ENCODE measurements at regions not wholly inside any gene's neighbourhood (a gene's known extent, or its start where the extent isn't known, plus 50 kb on each side); places are given as distances from the start of the nearest gene placed in this dataset.

DNA sequence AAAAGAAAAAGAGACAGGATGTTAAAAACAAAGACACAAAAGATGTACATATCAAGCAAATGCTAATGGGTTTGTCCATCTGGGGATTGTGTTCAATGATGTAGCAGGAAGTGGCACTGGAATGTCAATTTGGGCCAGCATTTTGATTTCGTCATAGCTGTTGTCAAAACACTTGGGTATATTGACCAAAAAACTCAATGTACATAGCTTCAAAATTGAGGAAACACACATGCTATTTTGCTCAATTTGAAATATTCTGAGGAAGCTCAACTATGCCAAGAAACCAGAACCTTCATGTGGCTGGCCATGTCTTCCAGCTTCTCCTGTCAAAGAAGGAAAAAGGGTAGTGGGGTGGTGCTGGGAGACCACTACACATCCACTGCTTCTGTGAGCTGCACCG, 212.7 kb upstream of the GHITM start:
- no peak for DNase-seq (ENCODE audit: low read depth in 2 of 2, low spot score in 1 of 2)

GRCh38 chr10:83927166-83927565, 212.1 kb upstream of the GHITM start:
- no peak for DNase-seq (ENCODE audit: low read depth in 2 of 2, low spot score in 1 of 2)

- no peak for DNase-seq (ENCODE audit: low read depth in 2 of 2, low spot score in 1 of 2)
These were observed 209.9 kb upstream of the GHITM start for GRCh38 chr10:83929399-83929798.

DNA sequence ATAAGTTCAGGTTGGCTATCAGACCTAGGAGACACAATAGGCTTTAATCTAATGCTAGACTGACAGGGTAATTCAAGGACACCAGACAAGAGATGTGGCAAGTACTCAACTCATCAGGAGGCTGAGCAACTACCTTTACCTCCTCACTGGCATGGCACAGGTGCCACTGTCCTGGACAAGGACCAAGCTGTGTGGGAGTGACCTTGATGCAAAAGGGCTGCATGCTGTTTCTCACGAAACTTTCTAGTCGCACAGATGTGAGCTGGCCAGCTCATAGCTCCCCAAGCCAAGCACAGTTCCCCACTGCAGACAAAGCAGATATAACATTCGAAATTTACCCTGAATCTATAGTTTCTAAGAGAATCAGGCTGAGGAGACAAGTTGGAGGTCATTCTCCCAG, 207.6 kb upstream of the GHITM start:
- no peak for DNase-seq (ENCODE audit: low read depth in 2 of 2, low spot score in 1 of 2)

GRCh38 chr10:83932245-83932644, 207.1 kb upstream of the GHITM start:
- no peak for DNase-seq (ENCODE audit: low read depth in 2 of 2, low spot score in 1 of 2)

DNA sequence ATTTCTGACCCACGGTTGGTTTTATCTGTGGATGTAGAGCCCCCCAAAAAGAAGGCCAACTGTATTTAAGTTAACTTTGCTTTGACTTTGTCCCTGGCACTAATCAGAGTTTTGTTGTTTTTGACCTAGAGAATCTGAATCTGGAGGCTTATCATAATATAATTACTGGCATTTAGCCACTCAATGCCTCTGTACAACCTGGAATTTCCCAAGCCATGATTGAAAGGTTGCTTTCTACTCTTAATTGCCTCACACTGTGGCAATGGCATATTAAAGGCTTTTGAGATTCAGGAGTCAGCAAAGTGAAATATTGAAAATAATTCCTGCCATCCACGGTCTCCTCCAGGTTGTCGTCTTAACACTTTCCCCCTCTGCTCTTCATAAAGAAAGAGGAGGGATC, 205.2 kb upstream of the GHITM start:
- no peak for DNase-seq (ENCODE audit: low read depth in 2 of 2, low spot score in 1 of 2)

DNA sequence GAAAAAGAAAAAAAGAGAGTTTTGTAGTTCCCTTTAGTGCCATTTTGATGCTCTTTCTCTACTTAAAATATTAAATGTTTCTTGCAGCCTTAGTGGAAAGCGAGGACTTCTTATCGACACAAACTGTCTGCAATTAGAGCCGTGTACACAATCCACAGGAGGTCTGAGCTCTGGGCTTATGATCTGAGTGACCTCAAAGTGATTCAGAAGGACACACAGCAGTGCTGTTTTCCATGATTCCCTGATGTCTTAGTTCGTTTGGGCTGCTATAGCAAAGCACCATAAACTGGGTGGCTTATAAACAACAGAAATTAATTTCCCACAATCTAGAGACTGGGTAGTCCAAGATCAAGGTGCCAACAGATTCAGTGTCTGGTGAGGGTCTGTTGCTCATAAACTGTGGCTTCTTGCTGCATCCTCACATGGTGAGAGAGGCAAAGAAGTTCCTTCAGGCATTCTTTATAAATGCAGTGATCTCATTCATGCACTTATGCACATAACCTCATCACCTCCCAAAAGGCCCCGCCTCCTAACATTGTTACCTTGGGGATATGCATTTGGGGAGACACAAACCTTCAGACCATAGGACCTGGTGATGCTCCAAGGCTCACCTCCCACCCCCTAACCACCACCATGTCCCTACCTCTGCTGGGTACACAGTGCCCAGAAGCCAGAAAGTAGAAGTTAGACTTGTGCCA, 204.5 kb upstream of the GHITM start:
- no peak for DNase-seq (ENCODE audit: low read depth in 2 of 2, low spot score in 1 of 2)

DNA sequence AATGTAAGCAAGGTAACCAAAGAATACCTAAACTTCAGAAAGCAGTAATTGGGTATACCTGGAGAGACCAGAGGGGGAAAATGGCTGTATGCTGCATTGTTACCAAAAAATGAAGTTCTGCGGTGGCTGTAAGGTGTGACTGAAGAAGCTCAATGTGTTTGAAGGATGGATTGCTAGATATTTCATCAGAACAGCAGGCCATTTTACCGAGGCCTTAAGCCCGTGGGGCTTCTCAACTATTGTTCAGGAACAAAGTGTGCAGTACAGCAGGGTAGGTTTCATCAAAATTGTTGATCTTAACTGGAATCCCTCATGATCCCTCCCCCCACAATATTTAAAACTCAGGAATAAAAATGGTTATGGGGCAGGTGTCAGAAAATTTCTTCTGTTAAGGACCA, 204.0 kb upstream of the GHITM start:
- DNase-seq (ENCODE audit: low read depth in 2 of 2, low spot score in 1 of 2) = no peak

- DNase-seq (ENCODE audit: low read depth in 2 of 2, low spot score in 1 of 2) = no peak
These were observed 203.4 kb upstream of the GHITM start for GRCh38 chr10:83935911-83936310.

DNA sequence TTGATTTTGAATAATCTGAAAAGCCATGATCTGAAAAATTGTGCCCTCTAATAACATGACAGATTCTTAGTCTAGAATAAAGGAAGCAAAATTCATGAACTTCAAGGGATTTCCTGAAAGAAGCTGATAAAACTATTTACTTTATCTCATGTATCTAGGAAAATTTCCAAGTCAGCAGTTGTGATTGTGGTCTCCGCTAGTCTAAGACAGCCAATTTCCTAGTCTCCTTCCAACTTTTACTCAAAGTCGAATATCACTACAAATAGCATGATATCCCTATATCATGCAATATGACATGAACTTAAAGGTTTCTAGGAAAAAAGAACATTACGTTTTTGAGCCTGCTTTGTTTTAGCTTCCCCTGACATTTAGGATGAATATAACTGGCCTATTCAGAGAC, 202.1 kb upstream of the GHITM start:
- DNase-seq (ENCODE audit: low read depth in 2 of 2, low spot score in 1 of 2) = no peak

- DNase-seq (ENCODE audit: low read depth in 2 of 2, low spot score in 1 of 2) = no peak
These were observed 201.5 kb upstream of the GHITM start for GRCh38 chr10:83937826-83938225.

DNA sequence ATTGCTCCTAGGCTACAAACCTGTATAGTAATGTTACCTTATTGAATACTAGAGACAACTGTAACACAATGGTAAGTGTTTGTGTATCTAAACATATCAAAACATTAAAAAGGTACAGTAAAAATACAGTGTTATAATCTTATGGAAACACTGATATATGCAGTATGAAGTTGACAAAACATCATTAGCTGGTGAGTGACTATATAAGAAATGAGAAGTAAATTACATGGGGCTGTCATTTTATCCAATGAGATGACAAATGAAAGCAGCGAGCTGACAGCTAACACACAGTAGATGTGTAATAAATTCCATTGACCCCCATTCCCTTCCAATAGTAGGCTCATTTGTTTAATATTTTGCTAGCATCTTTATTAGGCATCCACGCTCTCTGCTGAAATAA, 198.1 kb upstream of the GHITM start:
- no peak for DNase-seq (ENCODE audit: low read depth in 2 of 2, low spot score in 1 of 2)

DNA sequence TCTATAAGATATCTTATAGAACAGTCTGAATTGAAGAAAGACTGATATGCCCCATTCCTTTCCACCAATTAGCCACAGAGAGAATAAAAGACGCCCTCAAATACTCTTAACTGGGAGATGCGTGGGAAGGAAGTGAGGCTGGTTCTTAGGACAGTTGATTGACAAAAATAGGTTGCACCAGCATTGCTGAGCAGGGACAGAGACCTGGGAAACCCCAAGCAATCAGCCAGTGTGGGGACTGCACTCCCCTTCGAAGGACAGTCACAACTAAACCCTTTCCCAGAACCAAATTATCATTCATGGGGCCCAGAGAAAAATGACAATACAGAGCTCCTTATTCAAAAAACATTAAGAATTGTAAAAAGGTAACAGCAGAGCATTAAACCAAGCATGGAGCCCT, 196.9 kb upstream of the GHITM start:
- no peak for DNase-seq (ENCODE audit: low read depth in 2 of 2, low spot score in 1 of 2)

GRCh38 chr10:83943049-83943448, 196.3 kb upstream of the GHITM start:
- DNase-seq (ENCODE audit: low read depth in 2 of 2, low spot score in 1 of 2) = no peak

DNA sequence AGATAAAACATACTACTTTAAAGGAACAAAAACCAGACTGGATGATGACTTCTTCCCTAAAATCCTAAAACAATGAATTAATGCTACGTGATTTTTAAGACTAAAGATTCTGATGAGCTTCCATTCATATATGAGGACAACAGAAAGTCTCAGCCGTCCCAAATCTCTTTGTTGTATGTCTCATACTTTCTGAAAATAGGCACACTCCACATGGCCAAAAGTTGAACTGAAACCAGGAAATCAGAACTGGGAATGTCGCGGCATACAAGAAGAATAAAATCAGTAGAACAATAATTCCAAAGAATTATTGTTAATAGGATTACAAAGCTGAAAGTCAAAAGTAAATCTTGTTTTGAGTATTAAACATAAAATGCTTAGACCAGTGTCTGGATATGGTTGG, 195.4 kb upstream of the GHITM start:
- DNase-seq (ENCODE audit: low read depth in 2 of 2, low spot score in 1 of 2) = no peak

DNA sequence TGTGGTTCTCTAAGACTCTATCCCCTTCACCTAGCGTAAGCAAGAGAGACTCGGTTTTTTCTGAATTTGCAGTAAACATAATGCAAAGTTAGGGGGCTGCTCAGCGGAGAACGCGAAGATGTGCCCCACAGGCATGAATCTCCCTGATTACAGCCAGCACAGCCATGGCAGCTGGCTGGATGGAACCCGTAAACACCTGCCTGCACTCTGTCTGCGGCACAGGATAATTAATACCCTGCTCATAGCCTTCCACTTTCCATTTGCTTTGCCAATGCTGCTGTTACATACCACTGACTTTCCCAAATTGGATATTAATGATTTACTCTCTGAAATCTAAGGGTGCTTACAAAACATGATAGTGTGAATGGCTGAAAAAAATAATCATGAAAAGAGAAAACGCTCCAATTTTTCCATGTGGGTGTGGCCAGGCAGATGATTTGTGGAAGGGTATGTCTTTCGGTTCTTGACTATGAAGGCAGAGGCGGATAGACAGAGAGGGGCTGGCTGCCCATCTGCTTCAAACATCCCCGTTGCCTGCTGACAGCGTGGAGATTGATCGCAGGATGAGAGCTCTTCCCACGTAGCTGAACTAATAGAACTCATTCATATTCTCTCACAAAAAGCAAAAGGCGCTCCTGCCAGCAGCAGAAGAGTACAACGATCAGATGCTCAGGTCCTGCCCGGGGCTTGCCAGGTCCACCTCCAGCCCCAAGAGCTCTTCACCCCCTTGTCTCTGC, 193.2 kb upstream of the GHITM start:
- DNase-seq (ENCODE audit: low read depth in 2 of 2, low spot score in 1 of 2) = no peak

GRCh38 chr10:83952314-83952713, 187.0 kb upstream of the GHITM start:
- no peak for DNase-seq (ENCODE audit: low read depth in 2 of 2, low spot score in 1 of 2)

DNA sequence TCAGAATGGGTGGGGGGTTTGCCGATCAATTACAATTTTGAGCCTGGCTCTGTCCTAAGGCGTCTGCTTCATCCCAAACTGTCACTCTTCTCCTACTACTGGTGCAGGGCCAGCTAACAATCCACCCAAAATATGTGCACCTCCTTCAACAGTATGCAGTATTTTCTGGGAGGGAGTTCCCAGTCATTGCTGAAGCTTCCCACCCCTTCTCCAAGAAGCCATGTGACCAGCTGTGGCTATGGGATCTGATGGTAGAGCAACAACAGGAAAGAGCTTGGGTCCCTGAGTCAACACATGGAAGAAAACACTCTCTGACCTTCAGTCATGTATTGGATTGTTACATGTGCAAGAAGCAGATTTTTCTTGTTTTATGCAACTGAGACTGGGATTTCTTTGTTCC, 185.7 kb upstream of the GHITM start:
- no peak for DNase-seq (ENCODE audit: low read depth in 2 of 2, low spot score in 1 of 2)

DNA sequence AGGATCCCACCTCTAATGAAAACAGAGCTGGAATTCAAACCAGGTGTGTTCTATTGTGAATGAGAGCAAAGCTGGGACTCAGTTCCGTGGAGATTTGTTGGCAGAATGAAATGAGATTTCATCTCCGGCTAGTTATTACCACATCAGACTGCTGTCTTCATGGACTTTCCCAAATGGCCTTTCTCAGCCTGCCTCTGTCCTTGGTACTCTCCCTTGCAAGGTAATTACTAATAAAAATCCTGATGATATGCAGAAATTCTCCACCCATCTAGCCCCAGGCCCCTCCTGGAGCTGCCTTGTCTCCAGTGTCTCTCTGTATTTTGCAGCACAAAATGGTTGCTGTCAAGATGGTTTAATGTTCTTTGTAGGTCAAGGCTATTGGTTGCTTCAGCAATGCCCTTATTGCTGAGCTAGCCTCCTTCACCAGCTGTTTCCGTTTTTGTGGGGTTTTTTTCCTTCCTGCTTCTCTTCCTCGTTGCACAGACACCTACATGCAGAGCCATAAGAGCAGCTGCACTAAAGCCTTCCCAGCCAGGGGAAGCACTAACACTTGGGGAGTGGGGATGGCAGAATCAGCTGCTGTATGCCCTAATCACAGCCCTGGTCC, 185.0 kb upstream of the GHITM start:
- no peak for DNase-seq (ENCODE audit: low read depth in 2 of 2, low spot score in 1 of 2)

GRCh38 chr10:83955406-83955805, 183.9 kb upstream of the GHITM start:
- no peak for DNase-seq (ENCODE audit: low read depth in 2 of 2, low spot score in 1 of 2)

GRCh38 chr10:83957168-83957947, 182.0 kb upstream of the GHITM start:
- DNase-seq (ENCODE audit: low read depth in 2 of 2, low spot score in 1 of 2) = no peak

DNA sequence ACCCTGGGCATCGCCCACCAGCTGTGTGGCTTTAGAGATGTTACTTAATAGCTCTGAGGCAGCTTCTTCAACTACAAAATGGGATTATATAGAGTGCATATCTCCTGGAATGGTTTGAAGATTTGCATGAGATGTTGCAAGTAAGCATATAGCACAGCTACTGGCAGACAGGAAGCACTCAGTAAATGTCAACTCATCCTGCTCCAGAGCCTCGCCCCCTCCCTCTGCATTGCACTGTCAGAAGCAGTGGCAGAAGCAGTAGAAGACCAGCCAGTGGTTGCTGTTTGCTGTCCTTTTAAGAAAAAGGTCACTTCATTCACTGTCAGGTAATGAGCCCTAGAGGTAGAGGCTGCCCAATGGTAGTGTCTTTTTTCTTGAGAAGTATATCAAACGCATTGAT, 180.0 kb upstream of the GHITM start:
- no peak for DNase-seq (ENCODE audit: low read depth in 2 of 2, low spot score in 1 of 2)
